ENCODE measurements at regions not wholly inside any gene's neighbourhood (a gene's known extent, or its start where the extent isn't known, plus 50 kb on each side); places are given as distances from the start of the nearest gene placed in this dataset.
A peak's percentile ranks its signal among the peaks of the same experiment; 100 is the strongest.

- DNase-seq (ENCODE audit: unreplicated experiment): peak; percentile 3
- Mint-ChIP-seq H3K4me1 (ENCODE audit: insufficient read depth, unreplicated experiment) (peaks cover 17% of the 10 kb centered on the region), H3K9me3 (ENCODE audit: unreplicated experiment) (no peaks in the 10 kb centered on the region), H3K4me3 (ENCODE audit: unreplicated experiment) (no peak overlapping the region), H3K27ac (ENCODE audit: low read depth, unreplicated experiment) (no peak overlapping the region), H3K27me3 (ENCODE audit: insufficient read depth, unreplicated experiment) (no peaks in the 10 kb centered on the region), H3K36me3 (ENCODE audit: insufficient read depth, unreplicated experiment) (no peaks in the 10 kb centered on the region)
- ChIA-PET POLR2A (no interaction called here), CTCF (no interaction called here)
- intact Hi-C loops (cut with micrococcal nuclease): no loop called here
- no peak for TF ChIP-seq CTCF (IDR thresholded peaks at IDR 0.05; ENCODE audit: unreplicated experiment)
- BruUV-seq (replicated peaks): no TSS peak
Measured at GRCh38 chr2:146853741-146854444, 990.9 kb upstream of the ACVR2A start.

GRCh38 chr2:146852661-146853060 is 992.2 kb upstream of the ACVR2A start:
- peaks cover 23% of the 10 kb centered on the region for H3K4me1 Mint-ChIP-seq (ENCODE audit: insufficient read depth, unreplicated experiment)
- no peak overlapping the region for H3K4me3 Mint-ChIP-seq (ENCODE audit: unreplicated experiment)
- H3K36me3 Mint-ChIP-seq (ENCODE audit: insufficient read depth, unreplicated experiment): no peaks in the 10 kb centered on the region
- DNase-seq (ENCODE audit: unreplicated experiment): no peak
- H3K27me3 Mint-ChIP-seq (ENCODE audit: insufficient read depth, unreplicated experiment): no peaks in the 10 kb centered on the region
- no peaks in the 10 kb centered on the region for H3K9me3 Mint-ChIP-seq (ENCODE audit: unreplicated experiment)
- no peak for TF ChIP-seq CTCF (IDR thresholded peaks at IDR 0.05; ENCODE audit: unreplicated experiment)
- BruUV-seq (replicated peaks): no TSS peak
- ChIA-PET CTCF (no interaction called here), POLR2A (no interaction called here)
- no peak overlapping the region for H3K27ac Mint-ChIP-seq (ENCODE audit: low read depth, unreplicated experiment)
- intact Hi-C loops (cut with micrococcal nuclease): no loop called here

- no peak for TF ChIP-seq CTCF (IDR thresholded peaks at IDR 0.05; ENCODE audit: unreplicated experiment)
- no peak for DNase-seq (ENCODE audit: unreplicated experiment)
- H3K9me3 Mint-ChIP-seq (ENCODE audit: unreplicated experiment): no peaks in the 10 kb centered on the region
- H3K4me3 Mint-ChIP-seq (ENCODE audit: unreplicated experiment): no peak overlapping the region
- no peaks in the 10 kb centered on the region for H3K27me3 Mint-ChIP-seq (ENCODE audit: insufficient read depth, unreplicated experiment)
- no peaks in the 10 kb centered on the region for H3K36me3 Mint-ChIP-seq (ENCODE audit: insufficient read depth, unreplicated experiment)
- no TSS peak for BruUV-seq (replicated peaks)
- ChIA-PET CTCF (interaction anchor here (0.5 kb wide), 1 partner anchor 1005 kb away, joined by 4 read pairs; no protein-coding TSS in a partner anchor), POLR2A (interaction anchor here (0.6 kb wide), 1 partner anchor 1765 kb away, joined by 3 read pairs; no protein-coding TSS in a partner anchor)
- intact Hi-C loops (cut with micrococcal nuclease): no loop called here
- H3K4me1 Mint-ChIP-seq (ENCODE audit: insufficient read depth, unreplicated experiment): peaks cover 23% of the 10 kb centered on the region
- no peak overlapping the region for H3K27ac Mint-ChIP-seq (ENCODE audit: low read depth, unreplicated experiment)
Measured at GRCh38 chr2:146850746-146851145, 994.1 kb upstream of the ACVR2A start.

- BruUV-seq (replicated peaks): no TSS peak
- intact Hi-C loops (cut with micrococcal nuclease): no loop called here
- ChIA-PET CTCF (interaction anchor here (0.5 to 0.9 kb wide), 2 partner anchors 28 to 117 kb away, joined by 3 read pairs; no protein-coding TSS in a partner anchor), POLR2A (interaction anchor here (0.6 to 0.7 kb wide), 2 partner anchors 66 to 405 kb away, joined by 4 read pairs; no protein-coding TSS in a partner anchor)
- no peak overlapping the region for H3K4me3 Mint-ChIP-seq (ENCODE audit: unreplicated experiment)
- DNase-seq (ENCODE audit: unreplicated experiment): peak; percentile 5
- no peaks in the 10 kb centered on the region for H3K27me3 Mint-ChIP-seq (ENCODE audit: insufficient read depth, unreplicated experiment)
- peaks cover 22% of the 10 kb centered on the region for H3K4me1 Mint-ChIP-seq (ENCODE audit: insufficient read depth, unreplicated experiment)
- no peak overlapping the region for H3K27ac Mint-ChIP-seq (ENCODE audit: low read depth, unreplicated experiment)
- H3K36me3 Mint-ChIP-seq (ENCODE audit: insufficient read depth, unreplicated experiment): no peaks in the 10 kb centered on the region
- H3K9me3 Mint-ChIP-seq (ENCODE audit: unreplicated experiment): no peaks in the 10 kb centered on the region
- no peak for TF ChIP-seq CTCF (IDR thresholded peaks at IDR 0.05; ENCODE audit: unreplicated experiment)
Measured at GRCh38 chr2:146847846-146848245, 997.0 kb upstream of the ACVR2A start.

Measured in MCF 10A (cell line).